ENCODE measurements at regions not wholly inside any gene's neighbourhood (a gene's known extent, or its start where the extent isn't known, plus 50 kb on each side); places are given as distances from the start of the nearest gene placed in this dataset.

GRCh38 chr13:107835339-107836018, 379.9 kb downstream of the LIG4 start:
- Histone ChIP-seq H3K56ac (ENCODE audit: insufficient read length, low read depth, low read length) (no peak overlapping the region), H3K23me2 (ENCODE audit: insufficient read length, low read depth, low read length, poor library complexity, severe bottlenecking) (no peaks in the 10 kb centered on the region), H3K4me2 (ENCODE audit: insufficient read depth, insufficient read length, low read length) (no peak overlapping the region), H3K23ac (ENCODE audit: insufficient read length, low read depth, low read length) (no peak overlapping the region), H4K8ac (replicated peaks; ENCODE audit: insufficient read length, low read depth, low read length) (no peak overlapping the region), H4K91ac (ENCODE audit: insufficient read length, low read depth, low read length) (no peak overlapping the region), H3K9me3 (ENCODE audit: control insufficient read depth, low read depth, low read length) (no peaks in the 10 kb centered on the region), H3T11ph (ENCODE audit: low read length) (no peak overlapping the region), H3K4me1 (ENCODE audit: insufficient read depth, low read length) (peaks cover 6% of the 10 kb centered on the region; the same call in 1 of the 2 replicates), H2BK12ac (ENCODE audit: insufficient read length, low read depth, low read length) (no peak overlapping the region), H3K4ac (ENCODE audit: low read depth, low read length) (no peak overlapping the region), H3K79me2 (ENCODE audit: insufficient read depth, low read length) (peaks cover 2% of the 10 kb centered on the region; the same call in 1 of the 2 replicates), H2BK20ac (ENCODE audit: low read depth, low read length, poor library complexity, severe bottlenecking) (no peak overlapping the region), H3K9ac (ENCODE audit: extremely low read depth, insufficient read length, low read length) (no peak overlapping the region), H3K27ac (ENCODE audit: insufficient read length, low read depth, low read length) (no peak overlapping the region), H3K18ac (ENCODE audit: insufficient read length, low read depth, low read length) (no peak overlapping the region), H3K79me1 (ENCODE audit: insufficient read depth, low read depth, low read length, poor library complexity, severe bottlenecking) (no peaks in the 10 kb centered on the region), H4K5ac (ENCODE audit: insufficient read length, low read depth, low read length) (no peak overlapping the region), H2BK5ac (ENCODE audit: insufficient read length, low read length) (no peak overlapping the region), H2AFZ (ENCODE audit: low read length) (no peak overlapping the region), H4K20me1 (ENCODE audit: control insufficient read depth, insufficient read depth, insufficient read length) (no peaks in the 10 kb centered on the region), H3K27me3 (ENCODE audit: insufficient read depth, low read length) (no peaks in the 10 kb centered on the region), H2BK120ac (ENCODE audit: low read depth, low read length, poor library complexity, severe bottlenecking) (no peak overlapping the region), H2AK5ac (ENCODE audit: insufficient read length, low read length) (no peak overlapping the region), H2BK15ac (ENCODE audit: low read depth, low read length) (no peak overlapping the region), H3K14ac (ENCODE audit: insufficient read depth, low read length) (no peak overlapping the region)
- H3K36me3 Mint-ChIP-seq (ENCODE audit: insufficient read depth in 1 of 3, low read depth in 3 of 3) = no peaks in the 10 kb centered on the region
- H3K4me1 Mint-ChIP-seq = peaks cover 41 to 53% of the 10 kb centered on the region in 2 experiments
- no peak for DNase-seq
- no peaks in the 10 kb centered on the region for H3K27me3 Mint-ChIP-seq (ENCODE audit: low read depth)
- peak overlapping the region in 1 of 3 experiments; percentile 45; a peak in 2 of 7 replicates for H3K27ac Mint-ChIP-seq
- no CpG with 5 or more reads among the region's 4 CpGs for WGBS (ENCODE audit: extremely low coverage, insufficient read length, low lambda C conversion rate)
- no peak overlapping the region for H3K4me3 Mint-ChIP-seq
- no peak for TF ChIP-seq CTCF (conservative IDR thresholded peaks at IDR 0.05)
- no peaks in the 10 kb centered on the region for H3K9me3 Mint-ChIP-seq

All from H9 (cell line).